ENCODE measurements at regions not wholly inside any gene's neighbourhood (a gene's known extent, or its start where the extent isn't known, plus 50 kb on each side); places are given as distances from the start of the nearest gene placed in this dataset.

GRCh38 chr4:157558016-157558415 is 337.5 kb downstream of the GRIA2 start:
- no peaks in the 10 kb centered on the region for H4K20me1 ChIP-seq (replicated peaks; ENCODE audit: insufficient read depth)
- peak overlapping the region; percentile 61 for H2AFZ ChIP-seq
- no peak for ATAC-seq
- no peaks in the 10 kb centered on the region; the same call in 2 of the 3 replicates for H3K9me3 Mint-ChIP-seq
- DNase-seq (ENCODE audit: low spot score): no peak
- no peaks in the 10 kb centered on the region for H3K27me3 ChIP-seq (ENCODE audit: insufficient read depth)
- H3K4me1 ChIP-seq (ENCODE audit: insufficient read depth): no peaks in the 10 kb centered on the region
- H3K36me3 Mint-ChIP-seq (ENCODE audit: low read depth): no peaks in the 10 kb centered on the region
- H3K27me3 Mint-ChIP-seq (ENCODE audit: insufficient read depth, low read depth, poor library complexity): no peaks in the 10 kb centered on the region
- H3K4me3 ChIP-seq: no peak overlapping the region
- no peak overlapping the region; the same call in 1 of the 2 replicates for H3K4me2 ChIP-seq
- TF ChIP-seq EZH2 (IDR thresholded peaks at IDR 0.05; ENCODE audit: low read depth, unreplicated experiment) (no peak), ZNF114 (CRISPR knock-in tag; IDR thresholded peaks at IDR 0.05) (no peak)
- no peaks in the 10 kb centered on the region for H3F3A ChIP-seq (replicated peaks; ENCODE audit: low read depth)
- H3K79me2 ChIP-seq (replicated peaks; ENCODE audit: insufficient read depth): no peaks in the 10 kb centered on the region
- no peak overlapping the region; the same call in 1 of the 2 replicates for H3K27ac Mint-ChIP-seq
- H3K36me3 ChIP-seq (ENCODE audit: insufficient read depth): no peaks in the 10 kb centered on the region
- H3K27ac ChIP-seq (ENCODE audit: low read depth): no peak overlapping the region
- peaks cover 13% of the 10 kb centered on the region; the same call in 2 of the 3 replicates for H3K4me1 Mint-ChIP-seq
- no peak overlapping the region for H3K4me3 Mint-ChIP-seq
- H3K9me2 ChIP-seq (ENCODE audit: insufficient read depth): peaks cover 2% of the 10 kb centered on the region; the same call in 1 of the 2 replicates

GRCh38 chr4:157550028-157550427 is 329.5 kb downstream of the GRIA2 start:
- H3K36me3 ChIP-seq (ENCODE audit: insufficient read depth): no peaks in the 10 kb centered on the region
- no peak overlapping the region for H3K4me3 Mint-ChIP-seq
- H3K4me2 ChIP-seq: no peak overlapping the region
- H3K9me3 Mint-ChIP-seq: no peaks in the 10 kb centered on the region; the same call in 2 of the 3 replicates
- no peak overlapping the region for H3K27ac ChIP-seq (ENCODE audit: low read depth)
- no peak for DNase-seq (ENCODE audit: low spot score)
- H3K27ac Mint-ChIP-seq: no peak overlapping the region
- no peaks in the 10 kb centered on the region; the same call in 1 of the 2 replicates for H3K9me2 ChIP-seq (ENCODE audit: insufficient read depth)
- no peaks in the 10 kb centered on the region for H4K20me1 ChIP-seq (replicated peaks; ENCODE audit: insufficient read depth)
- no peak for ATAC-seq
- no peaks in the 10 kb centered on the region for H3K79me2 ChIP-seq (replicated peaks; ENCODE audit: insufficient read depth)
- H3K4me1 Mint-ChIP-seq: 0 out of 3 replicates have a peak, but pooled peaks cover 4% of the 10 kb centered on the region
- no peak overlapping the region for H3K4me3 ChIP-seq
- no peaks in the 10 kb centered on the region for H3K27me3 ChIP-seq (ENCODE audit: insufficient read depth)
- no peaks in the 10 kb centered on the region for H3K27me3 Mint-ChIP-seq (ENCODE audit: insufficient read depth, low read depth, poor library complexity)
- no peaks in the 10 kb centered on the region for H3K4me1 ChIP-seq (ENCODE audit: insufficient read depth)
- H3F3A ChIP-seq (replicated peaks; ENCODE audit: low read depth): no peaks in the 10 kb centered on the region
- no peak overlapping the region for H2AFZ ChIP-seq
- H3K36me3 Mint-ChIP-seq (ENCODE audit: low read depth): no peaks in the 10 kb centered on the region
- TF ChIP-seq POLR2AphosphoS5 (IDR thresholded peaks at IDR 0.05; ENCODE audit: low read depth) (no peak), ETS1 (IDR thresholded peaks at IDR 0.05) (no peak), ZNF114 (CRISPR knock-in tag; IDR thresholded peaks at IDR 0.05) (no peak), JUNB (IDR thresholded peaks at IDR 0.05; ENCODE audit: unreplicated experiment) (no peak), NANOG (IDR thresholded peaks at IDR 0.05; ENCODE audit: borderline replicate concordance) (no peak), STAT1 (IDR thresholded peaks at IDR 0.05; ENCODE audit: unreplicated experiment) (no peak), ZNF331 (CRISPR knock-in tag; IDR thresholded peaks at IDR 0.05; ENCODE audit: low read depth) (no peak), EZH2phosphoT487 (IDR thresholded peaks at IDR 0.05; ENCODE audit: unreplicated experiment) (no peak), CREB1 (CRISPR knock-in tag; IDR thresholded peaks at IDR 0.05; ENCODE audit: low read depth) (no peak), ZNF462 (CRISPR knock-in tag; IDR thresholded peaks at IDR 0.05) (no peak), REST (IDR thresholded peaks at IDR 0.05; ENCODE audit: unreplicated experiment) (no peak)
